Nucleus accumbens (tissue), 56 donors: ENCODE measurements at regions not wholly inside any gene's neighbourhood (a gene's known extent, or its start where the extent isn't known, plus 50 kb on each side); places are given as distances from the start of the nearest gene placed in this dataset.

Experiments
- DNase-seq, 56 donors: peaks; one replicate each; lab custom pipeline; 2025; lab: John Stamatoyannopoulos, UW

DNA sequence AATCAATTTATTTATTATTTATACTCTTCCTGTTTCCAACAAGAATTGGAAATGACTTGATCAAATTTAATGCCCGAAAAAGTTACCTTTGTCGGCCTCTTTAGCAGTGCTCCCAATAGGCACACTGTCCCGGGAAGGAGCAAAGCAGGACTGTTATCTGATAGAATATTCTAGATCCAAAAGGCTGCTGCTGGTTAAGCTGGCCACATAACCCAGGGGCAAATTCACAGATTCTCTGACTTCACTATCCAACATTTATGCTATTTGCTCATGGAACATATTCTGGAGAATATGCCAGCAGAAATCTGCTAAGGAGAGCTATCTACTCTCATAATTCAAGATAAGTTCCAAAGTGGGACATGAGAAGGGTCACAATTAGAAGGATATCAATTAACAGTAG lies 100.2 kb upstream of the DMAC1 start:
- DNase-seq = no peak

DNA sequence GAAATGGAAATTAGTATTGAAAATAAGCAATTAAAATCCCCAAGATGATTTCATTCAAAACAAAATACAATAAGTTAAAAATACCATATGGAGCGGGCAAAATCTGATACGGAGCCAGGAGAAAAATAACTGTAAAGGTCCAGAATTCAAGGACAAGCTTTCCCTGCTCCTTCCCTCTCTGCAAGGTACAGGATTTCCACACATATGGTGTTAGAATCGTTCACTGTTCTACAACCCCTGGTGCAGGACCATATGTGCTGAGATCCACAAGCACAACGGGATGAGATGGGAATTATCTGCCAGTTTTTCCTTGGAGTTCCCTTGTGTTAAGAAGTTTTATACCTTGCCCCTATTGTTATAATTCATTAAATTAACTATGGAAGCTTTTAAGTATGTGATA lies 94.7 kb upstream of the DMAC1 start:
- no peak for DNase-seq

DNA sequence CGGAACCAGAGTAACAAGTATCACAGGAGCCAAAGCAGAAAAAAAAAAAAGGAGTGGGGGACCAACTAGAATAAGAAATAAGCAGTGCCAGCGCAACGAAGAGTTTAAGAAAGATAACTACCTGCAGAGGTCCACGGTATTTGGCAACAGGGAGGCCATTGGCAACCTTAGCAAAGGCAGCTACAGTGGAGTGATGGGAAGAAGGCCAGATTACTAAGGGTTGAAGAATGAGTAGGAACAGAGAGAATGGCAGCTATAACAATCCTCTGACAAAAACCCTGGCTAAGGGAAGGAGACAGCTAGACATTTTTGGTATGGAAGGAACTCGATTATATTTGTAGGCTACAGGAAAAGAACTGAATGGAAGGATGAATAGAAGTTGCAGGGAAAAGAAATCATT lies 93.4 kb upstream of the DMAC1 start:
- no peak for DNase-seq

DNA sequence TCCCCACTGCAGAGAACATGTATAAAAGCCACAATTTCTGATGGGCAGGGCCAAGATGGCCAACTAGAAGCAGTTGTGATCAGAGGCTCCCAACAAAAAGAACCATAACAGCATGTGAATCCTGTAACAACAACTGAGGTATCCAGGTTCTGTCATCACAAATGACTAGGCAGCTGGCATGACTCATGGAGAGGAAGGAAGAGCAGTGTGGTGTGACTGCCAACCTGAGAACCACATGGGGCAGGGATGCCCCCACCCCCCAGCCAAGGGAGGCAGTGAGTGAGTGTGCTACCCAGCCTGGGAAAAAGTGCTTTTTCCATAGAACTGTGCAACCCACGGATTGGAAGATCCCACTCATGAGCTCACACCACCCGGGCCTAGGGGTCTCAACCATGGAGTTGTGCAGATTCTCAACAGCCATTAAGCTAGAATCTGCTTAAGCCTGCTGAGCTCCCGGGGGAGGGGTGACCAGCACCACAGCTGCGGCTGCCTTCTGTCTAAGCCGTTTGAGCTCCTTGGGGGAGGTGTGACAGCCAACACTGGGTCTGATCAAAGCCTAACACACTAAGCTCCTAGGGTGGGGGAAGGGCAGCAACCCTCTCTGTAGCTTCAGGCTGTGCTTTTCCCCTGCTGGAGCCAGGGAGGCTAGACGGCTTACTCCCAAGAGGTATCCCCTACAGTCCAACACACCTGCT lies 80.1 kb upstream of the DMAC1 start:
- no peak for DNase-seq

DNA sequence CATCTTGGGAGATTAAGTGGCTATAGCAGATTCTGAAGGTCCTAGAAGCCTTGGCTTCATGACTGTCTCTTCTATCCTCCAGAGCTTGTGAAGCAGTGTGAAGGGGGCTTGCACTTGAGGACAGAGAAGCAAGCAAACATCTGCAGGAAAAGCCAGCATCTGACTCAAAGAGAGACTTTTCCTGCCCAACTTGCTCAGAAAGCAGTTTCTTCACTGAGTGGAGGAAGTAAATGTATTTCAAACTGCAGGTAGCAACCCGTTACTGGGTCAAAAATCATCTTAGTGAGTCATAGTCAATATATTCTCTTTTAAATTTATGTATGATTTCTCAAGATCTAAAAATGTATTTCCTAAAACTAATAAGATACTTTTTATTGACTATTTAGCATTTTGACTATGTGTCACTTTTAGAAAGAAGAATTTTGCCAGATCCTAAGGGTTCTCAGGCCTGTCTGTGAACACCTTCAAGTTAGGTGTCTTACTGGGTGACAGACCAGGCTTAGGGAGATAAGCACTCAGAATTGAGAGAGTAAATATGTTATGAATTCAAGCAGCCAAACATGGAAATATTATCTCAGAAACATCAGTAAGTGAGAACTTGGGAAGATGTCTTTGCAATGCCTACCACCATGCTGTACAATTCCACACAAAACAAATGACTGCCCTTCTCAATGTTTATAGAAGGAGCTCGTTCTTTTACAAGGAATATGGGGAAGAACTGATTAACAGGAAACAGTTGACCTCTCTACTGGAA lies 72.6 kb upstream of the DMAC1 start:
- no peak for DNase-seq

DNA sequence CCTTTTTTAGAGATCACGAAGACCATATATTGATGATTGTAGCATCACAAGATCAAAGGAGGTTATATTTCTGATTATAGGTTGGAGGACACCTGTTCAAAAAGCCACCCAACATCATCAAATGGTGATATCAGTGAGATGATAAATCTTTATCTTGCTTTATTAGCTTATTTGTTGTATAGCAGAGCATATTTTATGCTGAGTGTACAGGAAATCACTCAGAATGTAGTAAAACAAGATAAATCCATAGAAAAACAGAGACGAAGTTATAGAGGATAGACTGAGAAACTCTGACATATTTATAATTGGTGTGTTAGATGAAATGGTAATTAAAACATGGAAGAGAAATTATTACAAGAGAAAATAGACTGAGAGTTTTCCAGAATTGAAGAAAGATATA lies 69.8 kb upstream of the DMAC1 start:
- DNase-seq = no peak

DNA sequence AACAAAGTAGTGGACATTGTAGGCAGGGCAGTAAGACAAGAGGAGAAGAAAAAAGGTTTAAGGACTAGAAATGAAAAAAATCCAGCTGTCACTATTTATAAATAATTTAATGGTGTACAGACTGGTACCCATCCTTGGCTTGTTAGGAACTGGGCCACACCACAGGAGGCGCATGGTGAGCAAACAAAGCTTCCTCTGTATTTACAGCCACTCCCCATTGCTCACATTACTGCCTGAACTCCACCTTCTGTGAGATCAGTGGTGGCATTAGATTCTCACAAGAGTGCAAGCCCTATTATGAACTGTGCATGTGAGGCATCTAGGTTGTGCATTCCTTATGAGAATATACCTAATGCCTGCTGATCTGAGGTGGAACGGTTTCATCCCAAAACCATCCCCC lies 62.6 kb upstream of the DMAC1 start:
- DNase-seq = no peak

DNA sequence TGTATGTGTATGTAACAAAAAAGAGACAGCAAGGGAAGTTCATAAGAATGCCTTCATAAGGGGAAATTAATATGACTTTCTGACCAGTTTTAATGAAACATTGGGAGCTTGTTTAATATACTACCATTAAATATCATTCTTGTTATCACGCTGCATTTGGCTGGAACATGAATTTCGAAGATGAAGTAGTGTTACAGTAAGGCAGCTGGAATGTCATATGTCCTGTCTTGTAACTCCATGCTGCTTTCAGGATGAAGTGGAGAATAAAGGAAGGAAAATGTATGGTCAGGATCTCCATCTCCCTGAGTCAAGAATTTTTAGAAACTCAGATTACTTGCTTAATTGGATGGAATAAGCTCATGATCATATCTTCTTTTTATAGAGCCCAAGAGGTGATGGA lies 61.5 kb upstream of the DMAC1 start:
- DNase-seq = no peak

- no peak for DNase-seq
Measured at GRCh38 chr9:7860335-7860709, 60.7 kb upstream of the DMAC1 start.

GRCh38 chr9:7859701-7860334 lies 60.2 kb upstream of the DMAC1 start:
- DNase-seq = no peak

DNA sequence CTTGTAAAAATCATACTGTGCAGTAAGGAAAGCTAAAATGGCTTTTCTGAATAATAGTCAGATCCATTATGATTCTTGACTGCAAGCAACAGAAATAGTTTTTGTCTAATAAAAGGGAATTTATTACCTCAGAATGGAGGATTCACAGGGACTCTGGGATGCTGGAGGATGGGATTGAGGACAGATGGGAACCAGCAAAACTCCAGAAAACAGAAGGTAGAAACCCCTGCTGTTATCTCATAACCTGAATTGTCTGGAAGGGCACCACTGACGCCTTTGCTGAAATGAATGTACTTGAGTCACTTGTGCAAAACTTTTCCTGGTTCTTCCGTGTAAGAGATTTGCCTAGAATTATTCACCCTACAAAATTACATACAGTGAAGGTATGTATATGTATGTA lies 58.6 kb upstream of the DMAC1 start:
- DNase-seq = no peak

- DNase-seq = no peak
Measured at GRCh38 chr9:7854763-7855162, 55.2 kb upstream of the DMAC1 start.
